ENCODE measurements at regions not wholly inside any gene's neighbourhood (a gene's known extent, or its start where the extent isn't known, plus 50 kb on each side); places are given as distances from the start of the nearest gene placed in this dataset.
A peak's percentile ranks its signal among the peaks of the same experiment; 100 is the strongest.
"Not testable (repeated sequence)": the region's sequence is repeated elsewhere in the genome, so short reads cannot be mapped to it uniquely, and the experiment has no call there.

DNA sequence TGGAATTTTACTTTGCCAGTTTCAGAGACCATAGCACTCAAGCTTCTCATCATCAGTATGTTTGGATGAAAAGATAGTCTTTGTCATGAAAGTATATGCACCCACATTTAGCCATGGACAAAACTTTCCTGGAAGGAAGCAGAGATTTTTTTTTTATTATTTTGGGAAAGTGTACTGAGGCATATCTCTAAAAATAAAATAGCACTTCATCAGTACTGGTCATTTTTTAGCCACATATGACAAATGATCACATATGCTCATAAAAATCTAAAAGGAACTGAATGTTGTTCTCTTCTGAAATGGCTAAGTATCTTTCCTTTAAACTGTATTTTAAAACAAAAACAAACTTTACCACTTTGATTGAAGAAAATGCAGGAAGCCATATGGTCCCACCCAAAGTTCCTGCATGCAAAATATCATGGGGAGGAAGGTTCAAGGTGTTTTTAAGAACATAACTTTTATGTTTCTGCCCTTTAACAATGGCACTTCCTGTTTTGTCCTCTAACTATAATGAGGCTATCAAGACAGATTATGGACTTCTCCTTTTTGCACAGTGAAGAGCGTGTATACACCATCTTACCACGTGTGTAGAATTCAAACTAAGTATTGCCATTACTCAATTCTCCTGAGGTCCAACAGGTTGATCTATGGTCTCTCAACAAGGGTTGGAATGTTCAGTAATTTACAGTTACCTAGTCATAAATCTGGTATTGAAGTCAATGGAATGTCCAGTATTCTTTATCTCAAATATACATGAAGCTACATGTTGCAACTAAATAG is 77.1 kb upstream of the SLC39A10 start:
- peak overlapping the region in 1 of 2 donors; percentile 62 for H3K27ac Mint-ChIP-seq
- no peak for ATAC-seq
- H3K9me3 Mint-ChIP-seq, result peaks cover 3 to 10% of the 10 kb centered on the region in 2 donors
- DNase-seq (ENCODE audit: low spot score in 2 of 2), result no peak
- H3K36me3 Mint-ChIP-seq, result peaks cover 8 to 9% of the 10 kb centered on the region in 2 donors

DNA sequence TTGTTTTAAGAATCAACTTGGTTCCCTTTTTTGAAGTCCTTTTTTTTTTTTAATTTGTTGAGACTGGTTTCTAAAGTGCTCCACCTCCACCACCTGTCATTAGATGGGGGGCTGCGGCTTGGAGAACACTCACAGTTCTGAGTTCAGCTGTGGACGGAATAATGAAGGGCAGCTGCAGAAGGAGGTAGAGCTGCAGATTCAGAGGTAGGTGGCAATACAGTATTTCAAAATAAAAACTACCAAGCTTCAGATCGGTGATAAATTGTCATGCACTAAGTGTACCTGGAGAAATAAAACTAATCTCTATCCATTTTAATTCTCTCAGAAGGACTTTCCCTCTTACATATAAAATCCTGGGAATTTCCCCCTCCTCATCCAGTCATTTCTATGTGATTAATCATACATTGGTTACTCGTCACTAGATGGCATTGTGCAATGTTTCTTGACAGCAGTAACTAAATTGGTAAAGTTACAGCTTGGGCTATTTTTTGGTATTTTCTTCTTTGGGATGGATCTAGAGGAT is 81.1 kb upstream of the SLC39A10 start:
- Mint-ChIP-seq H3K36me3 (peaks cover 5 to 42% of the 10 kb centered on the region in 2 donors), H3K27ac (peak overlapping the region; percentile 11 to 62), H3K9me3 (peaks cover 8 to 10% of the 10 kb centered on the region in 2 donors)
- ATAC-seq (peak; percentile 80 to 92), DNase-seq (ENCODE audit: low spot score in 2 of 2) (no peak)

DNA sequence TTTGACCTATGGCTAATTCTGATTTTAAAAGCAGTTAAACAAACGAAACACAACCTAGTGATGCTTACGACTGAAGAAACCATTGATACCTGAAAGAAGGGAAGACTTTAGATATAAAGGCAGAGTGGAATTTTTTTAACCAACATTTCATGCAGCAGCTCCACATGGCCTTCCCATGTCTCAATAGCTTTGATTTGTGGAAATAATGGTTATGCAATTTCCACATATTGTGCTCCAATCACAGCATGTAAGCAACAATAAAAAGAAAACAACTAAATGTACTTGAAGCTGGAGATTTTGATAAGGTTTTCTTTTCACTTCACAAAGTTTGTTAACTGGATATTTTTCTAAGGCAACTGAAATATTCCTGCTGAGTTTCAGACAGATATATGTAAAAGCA is 82.0 kb upstream of the SLC39A10 start:
- H3K36me3 Mint-ChIP-seq, result peaks cover 0 to 51% of the 10 kb centered on the region in 2 donors
- no peak for ATAC-seq
- H3K9me3 Mint-ChIP-seq, result peaks cover 5 to 10% of the 10 kb centered on the region in 2 donors
- no peak overlapping the region for H3K27ac Mint-ChIP-seq
- DNase-seq (ENCODE audit: low spot score in 2 of 2), result no peak

- peak overlapping the region in 1 of 2 donors; percentile 38 for H3K27ac Mint-ChIP-seq
- peaks cover 5 to 10% of the 10 kb centered on the region in 2 donors for H3K9me3 Mint-ChIP-seq
- DNase-seq (ENCODE audit: low spot score in 2 of 2), result no peak
- H3K36me3 Mint-ChIP-seq, result peaks cover 0 to 51% of the 10 kb centered on the region in 2 donors
- no peak for ATAC-seq
Observed at GRCh38 chr2:195574312-195574711, 82.7 kb upstream of the SLC39A10 start.

DNA sequence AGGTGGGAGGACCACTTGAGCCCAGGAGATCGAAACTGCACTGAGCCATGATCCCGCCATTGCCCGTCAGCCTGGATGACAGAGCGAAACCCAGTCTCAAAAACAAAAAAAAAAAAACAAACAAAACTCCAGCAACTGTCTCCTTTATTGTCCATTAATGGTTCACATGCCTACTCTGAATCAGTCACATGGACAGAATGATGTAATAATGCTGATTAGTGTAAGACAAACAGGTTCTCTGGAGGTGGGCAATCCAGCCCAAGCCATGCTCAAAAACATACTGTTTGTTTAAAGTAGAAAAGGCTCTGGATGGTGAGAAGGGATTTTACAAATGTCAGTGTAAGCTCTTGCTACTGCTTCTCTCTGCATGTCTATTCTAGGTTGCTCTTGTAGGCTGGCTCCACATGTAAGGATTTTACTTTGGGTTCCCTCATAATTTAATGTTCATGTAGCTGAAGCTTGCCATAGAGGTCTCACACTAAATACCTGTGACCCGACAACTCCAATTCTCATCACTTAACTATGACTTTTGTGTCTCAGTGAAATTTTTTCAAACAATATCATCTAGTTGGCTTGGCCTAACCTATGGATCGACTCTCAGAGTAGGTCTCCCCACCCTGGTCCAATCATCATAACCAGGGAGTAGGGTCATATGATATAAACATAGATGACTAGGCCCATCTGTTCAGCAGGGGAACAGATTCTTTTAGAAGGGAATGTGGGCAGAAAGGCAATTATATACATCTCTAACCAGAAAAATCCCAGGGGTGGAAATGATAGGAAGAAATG is 83.9 kb upstream of the SLC39A10 start:
- H3K27ac Mint-ChIP-seq, result peak overlapping the region in 1 of 2 donors; percentile 25
- ATAC-seq (no peak), DNase-seq (ENCODE audit: low spot score in 2 of 2) (no peak)
- H3K36me3 Mint-ChIP-seq, result peaks cover 0 to 49% of the 10 kb centered on the region in 2 donors
- peaks cover 5 to 10% of the 10 kb centered on the region in 2 donors for H3K9me3 Mint-ChIP-seq

DNA sequence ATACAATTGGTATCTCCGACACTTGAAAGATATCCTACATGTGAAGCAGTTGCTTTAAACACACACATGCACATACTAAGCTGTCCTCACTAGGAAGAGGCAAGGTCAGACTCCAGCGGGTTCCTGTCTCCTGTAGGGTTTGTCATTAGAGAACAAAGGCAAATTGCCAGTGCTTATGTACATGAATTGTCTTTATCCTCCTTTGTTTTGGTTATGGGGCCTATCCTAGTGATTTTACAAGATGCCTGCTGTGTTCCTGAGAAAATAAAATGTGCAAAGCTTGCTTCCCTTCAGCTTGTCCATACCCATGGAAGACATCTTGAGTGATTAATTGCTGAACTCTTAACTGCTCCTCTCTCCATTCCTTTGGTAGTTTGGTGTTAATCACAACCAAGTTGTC is 86.7 kb upstream of the SLC39A10 start:
- DNase-seq (ENCODE audit: low spot score in 2 of 2) (no peak), ATAC-seq (no peak)
- peaks cover 5 to 10% of the 10 kb centered on the region in 2 donors for H3K9me3 Mint-ChIP-seq
- H3K27ac Mint-ChIP-seq, result no peak overlapping the region
- H3K36me3 Mint-ChIP-seq, result peaks cover 0 to 49% of the 10 kb centered on the region in 2 donors

DNA sequence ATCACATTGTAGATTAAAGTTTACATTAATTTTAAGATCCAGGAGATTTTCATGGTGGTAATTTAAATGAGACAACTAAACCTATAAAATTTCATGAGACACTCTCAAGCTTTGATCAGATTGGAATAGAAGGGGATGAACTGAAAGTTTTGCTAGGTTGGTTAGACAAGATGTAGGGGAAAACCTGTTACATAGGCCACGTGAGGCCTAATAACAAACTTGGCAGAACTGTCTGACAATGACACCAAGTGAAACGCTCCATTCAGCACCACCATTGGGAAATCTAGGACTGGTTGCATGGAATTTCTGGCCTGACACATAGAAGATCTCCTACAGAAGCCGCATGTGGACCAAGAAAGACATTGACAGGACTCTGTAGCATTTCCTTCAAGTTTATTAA is 87.8 kb upstream of the SLC39A10 start:
- no peak for DNase-seq (ENCODE audit: low spot score in 2 of 2)
- ATAC-seq, result no peak
- Mint-ChIP-seq H3K36me3 (peaks cover 0 to 48% of the 10 kb centered on the region in 2 donors), H3K27ac (no peak overlapping the region), H3K9me3 (peaks cover 5 to 10% of the 10 kb centered on the region in 2 donors)

GRCh38 chr2:195564625-195565135 is 92.3 kb upstream of the SLC39A10 start:
- not testable (repeated sequence) for H3K9me3 Mint-ChIP-seq; DNase-seq (ENCODE audit: low spot score in 2 of 2)
- H3K36me3 Mint-ChIP-seq, result peaks cover 14 to 23% of the 10 kb centered on the region in 2 donors
- peak overlapping the region; percentile 90 to 98 for H3K27ac Mint-ChIP-seq
- ATAC-seq, result peak in 1 of 2 donors; percentile 1

GRCh38 chr2:195563857-195564512 is 93.0 kb upstream of the SLC39A10 start:
- Mint-ChIP-seq H3K27ac (peak overlapping the region; percentile 90 to 98), H3K36me3 (peaks cover 14 to 20% of the 10 kb centered on the region in 2 donors), H3K9me3 (peaks cover 3 to 4% of the 10 kb centered on the region in 2 donors)
- DNase-seq (ENCODE audit: low spot score in 2 of 2) (peak in 1 of 2 donors; percentile 54), ATAC-seq (peak; percentile 75 to 76)

GRCh38 chr2:195562570-195563566 is 94.2 kb upstream of the SLC39A10 start:
- H3K27ac Mint-ChIP-seq, result peak overlapping the region; percentile 87 to 99
- ATAC-seq (no peak), DNase-seq (ENCODE audit: low spot score in 2 of 2) (no peak)
- H3K9me3 Mint-ChIP-seq, result peaks cover 3 to 9% of the 10 kb centered on the region in 2 donors
- peaks cover 14 to 27% of the 10 kb centered on the region in 2 donors for H3K36me3 Mint-ChIP-seq

- Mint-ChIP-seq H3K9me3 (peaks cover 3 to 9% of the 10 kb centered on the region in 2 donors), H3K27ac (peak overlapping the region; percentile 87 to 99), H3K36me3 (peaks cover 14 to 27% of the 10 kb centered on the region in 2 donors)
- ATAC-seq (no peak), DNase-seq (ENCODE audit: low spot score in 2 of 2) (no peak)
Observed at GRCh38 chr2:195561116-195561921, 95.7 kb upstream of the SLC39A10 start.

DNA sequence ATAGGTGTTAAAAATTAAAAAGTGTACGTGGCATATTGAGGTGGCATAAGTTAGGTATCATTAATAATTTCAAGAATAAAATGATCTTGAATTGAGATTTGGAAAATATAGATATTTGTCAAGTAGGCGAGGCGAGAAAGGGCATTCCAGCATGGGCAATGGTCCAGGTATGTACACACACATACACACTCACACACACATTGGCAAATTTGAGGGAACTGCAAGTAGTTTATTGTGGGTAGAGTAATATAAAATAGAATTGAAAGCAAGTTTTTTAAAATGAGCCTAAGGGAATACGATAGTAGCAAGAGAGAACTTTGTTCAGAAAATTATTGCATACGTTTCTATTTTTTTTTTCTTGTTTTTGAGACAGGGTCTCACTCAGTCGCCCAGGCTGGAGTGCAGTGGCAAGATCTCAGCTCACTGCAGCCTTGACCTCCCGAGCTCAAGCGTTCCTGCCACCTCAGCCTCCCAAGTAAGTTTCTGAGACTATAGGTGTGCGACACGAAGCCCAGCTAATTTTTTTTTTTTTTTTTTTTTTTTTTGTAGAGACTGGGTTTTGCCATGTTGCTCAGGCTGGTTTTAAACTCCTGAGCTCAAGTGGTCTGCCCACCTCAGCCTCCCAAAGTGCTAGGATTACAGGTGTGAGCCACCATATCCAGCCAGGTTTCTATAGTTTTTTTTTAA is 96.7 kb upstream of the SLC39A10 start:
- Mint-ChIP-seq H3K27ac (peak overlapping the region; percentile 87 to 99), H3K36me3 (peaks cover 14 to 31% of the 10 kb centered on the region in 2 donors), H3K9me3 (peaks cover 3 to 9% of the 10 kb centered on the region in 2 donors)
- no peak for DNase-seq (ENCODE audit: low spot score in 2 of 2)
- ATAC-seq, result no peak

DNA sequence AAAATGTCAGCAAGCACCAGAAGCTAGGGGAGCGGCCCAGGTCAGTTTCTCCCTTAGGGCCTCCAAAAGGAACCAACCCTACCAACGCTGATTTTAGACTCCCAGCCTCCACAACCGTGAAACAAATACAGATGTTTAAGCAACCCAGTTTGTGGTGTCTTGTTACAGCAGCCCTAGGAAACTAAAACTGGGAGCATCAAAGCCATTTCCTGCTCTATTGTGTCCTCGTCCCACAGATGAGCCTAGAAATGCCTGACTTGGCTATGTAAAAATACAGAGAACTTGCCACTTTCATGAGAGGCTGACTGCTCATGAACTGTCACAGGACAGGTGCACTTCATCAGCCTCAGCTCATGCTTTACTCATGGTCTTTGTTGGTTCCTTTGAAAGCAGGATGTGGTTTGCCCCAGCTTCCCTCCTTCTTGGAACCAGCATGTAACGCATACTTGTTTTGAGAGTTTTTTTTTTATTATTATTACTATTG is 97.6 kb upstream of the SLC39A10 start:
- Mint-ChIP-seq H3K27ac (peak overlapping the region; percentile 87 to 99), H3K36me3 (peaks cover 14 to 37% of the 10 kb centered on the region in 2 donors), H3K9me3 (peaks cover 3 to 9% of the 10 kb centered on the region in 2 donors)
- DNase-seq (ENCODE audit: low spot score in 2 of 2) (peak; percentile 63 to 74), ATAC-seq (peak; percentile 78 to 83)

- peaks cover 19 to 56% of the 10 kb centered on the region in 2 donors for H3K36me3 Mint-ChIP-seq
- H3K27ac Mint-ChIP-seq, result no peak overlapping the region
- DNase-seq (ENCODE audit: low spot score in 2 of 2) (no peak), ATAC-seq (no peak)
- peaks cover 9 to 25% of the 10 kb centered on the region in 2 donors for H3K9me3 Mint-ChIP-seq
Observed at GRCh38 chr2:195555971-195556370, 101.1 kb upstream of the SLC39A10 start.
